ENCODE measurements at regions not wholly inside any gene's neighbourhood (a gene's known extent, or its start where the extent isn't known, plus 50 kb on each side); places are given as distances from the start of the nearest gene placed in this dataset.

DNA sequence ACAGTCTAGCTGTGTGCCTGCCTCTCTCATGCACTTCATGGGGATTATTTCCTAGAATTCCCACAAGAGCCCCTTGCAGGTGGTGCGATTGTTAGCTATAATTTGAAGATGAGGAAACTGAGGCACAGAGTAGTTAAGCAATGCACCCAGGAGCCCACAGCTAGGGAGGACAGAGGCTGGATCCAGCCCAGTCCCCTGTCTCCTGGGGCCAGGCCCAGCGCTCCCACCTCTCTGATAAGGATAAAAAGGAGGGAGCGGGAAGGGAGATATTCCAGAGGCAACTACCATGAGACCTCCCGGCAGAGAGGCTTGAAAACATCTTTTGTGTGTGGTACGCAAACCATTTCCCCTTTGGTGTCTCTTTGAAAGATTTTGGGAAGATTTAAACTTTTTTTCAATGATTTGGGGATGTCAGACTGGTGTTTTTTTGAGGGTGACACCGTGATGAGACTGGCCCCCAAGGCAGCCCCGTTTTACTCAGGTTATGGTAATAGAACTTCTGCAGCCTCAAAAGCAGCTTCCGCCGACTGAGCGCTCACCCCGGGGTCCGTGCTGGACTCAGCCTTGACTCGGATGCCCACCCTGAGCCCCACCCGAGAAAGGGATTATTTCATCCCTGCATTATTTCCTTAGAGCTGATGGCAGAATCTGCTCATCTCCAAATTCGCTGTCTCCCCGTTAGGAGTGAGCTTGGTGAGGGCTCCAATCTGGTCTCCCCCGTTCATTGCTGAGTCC lies 144.7 kb upstream of the IER5L start:
- DNase-seq, result no peak

DNA sequence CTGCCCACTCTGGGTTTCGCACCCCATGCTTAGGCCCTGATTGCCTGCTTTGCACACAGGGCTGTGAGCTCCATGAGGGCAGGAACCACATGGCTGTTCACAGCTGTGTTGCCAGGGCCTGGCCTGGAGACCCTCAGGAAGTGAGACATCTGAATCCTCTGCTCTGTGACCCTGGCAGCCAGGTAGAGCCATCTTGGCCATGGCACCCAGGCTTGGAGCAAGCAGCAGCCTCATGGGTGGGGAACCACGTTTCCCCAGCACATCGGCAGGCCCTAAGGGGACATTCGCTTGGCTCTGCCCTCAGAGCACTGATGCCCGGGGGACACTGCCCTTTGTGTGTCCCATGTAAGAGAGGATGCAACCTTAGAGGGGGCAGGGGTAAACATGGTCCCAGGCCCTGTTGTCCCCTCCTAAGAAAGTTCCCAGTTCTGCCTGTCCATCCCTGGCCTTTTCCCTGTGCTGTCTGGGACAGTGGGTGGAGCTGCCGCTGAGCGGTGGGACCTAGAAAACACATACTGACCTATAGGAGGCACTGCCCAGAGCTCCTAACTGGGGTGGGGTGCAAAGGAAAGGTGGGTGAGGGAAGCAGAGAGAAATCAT lies 144.1 kb upstream of the IER5L start:
- no peak for DNase-seq

DNA sequence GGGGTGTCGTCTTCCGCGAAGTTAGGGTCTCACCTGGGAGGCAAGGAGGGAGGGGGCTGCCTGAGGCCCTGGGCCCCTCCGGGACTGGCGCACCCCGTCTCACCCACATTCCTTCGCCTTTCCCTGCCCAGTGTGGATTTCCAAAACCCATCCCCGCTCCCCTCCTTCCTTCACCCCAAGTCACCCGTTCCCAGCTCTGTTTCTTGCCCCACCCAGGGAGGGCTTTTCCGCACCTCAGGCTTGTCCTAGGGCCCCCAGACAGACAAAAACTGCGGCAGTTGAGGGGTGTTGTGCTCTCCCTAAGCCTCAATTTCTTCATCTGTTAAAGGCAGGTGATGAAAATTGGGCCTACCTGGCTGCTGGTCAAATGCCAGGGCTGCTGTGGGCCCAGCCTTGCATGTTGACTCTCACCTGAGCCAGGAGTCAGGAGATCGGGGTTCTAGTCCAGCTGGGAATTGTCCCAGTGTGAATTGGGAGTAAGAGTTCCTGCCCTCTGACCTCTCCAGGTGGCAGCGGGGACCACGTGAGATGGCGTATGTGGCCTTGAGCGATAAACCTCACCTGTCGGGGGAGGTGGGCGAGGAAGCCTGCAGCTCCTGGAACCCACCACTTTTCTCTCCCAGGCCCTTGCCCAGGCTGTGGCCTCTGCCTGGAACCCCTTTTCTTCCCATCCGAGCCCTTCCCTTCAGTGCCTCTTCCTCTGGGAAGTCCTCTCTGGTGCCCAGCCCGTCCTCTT lies 143.4 kb upstream of the IER5L start:
- no peak for DNase-seq

DNA sequence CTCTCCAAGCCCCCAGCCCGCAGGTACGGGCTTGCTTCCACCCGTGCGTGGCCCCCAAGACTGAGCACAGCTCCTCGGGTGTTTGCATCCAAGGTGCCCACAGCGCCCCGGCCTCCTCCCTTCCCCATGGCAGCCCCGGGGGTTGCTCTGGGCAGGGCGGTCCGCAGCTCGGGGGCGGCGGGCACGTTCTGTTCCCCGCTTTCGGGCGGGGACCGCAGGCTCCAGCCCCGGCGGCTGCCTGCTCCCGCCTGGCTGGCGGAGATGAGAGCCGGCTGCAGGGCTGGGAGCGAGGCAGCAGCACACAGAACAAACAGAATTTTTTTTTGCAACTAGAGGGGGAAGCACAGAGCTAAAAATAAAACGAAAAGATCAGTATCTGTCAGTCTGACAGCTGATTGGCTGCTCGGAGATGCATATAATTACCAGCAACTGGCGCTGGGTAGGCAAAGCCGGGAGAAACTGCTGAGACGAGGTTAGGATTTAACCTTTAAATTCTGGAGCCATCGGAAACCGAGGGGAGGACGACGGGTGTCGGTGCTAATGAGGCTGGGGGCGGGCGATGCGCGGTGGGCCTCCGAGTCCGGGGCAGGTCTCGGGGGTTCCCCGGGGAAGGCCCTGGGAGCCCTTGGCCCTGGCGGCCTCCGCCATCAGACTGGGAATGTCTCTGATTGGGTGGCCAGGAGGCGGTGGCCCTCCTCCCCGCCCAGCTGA lies 142.7 kb upstream of the IER5L start:
- DNase-seq, result peak; percentile 27 to 43

DNA sequence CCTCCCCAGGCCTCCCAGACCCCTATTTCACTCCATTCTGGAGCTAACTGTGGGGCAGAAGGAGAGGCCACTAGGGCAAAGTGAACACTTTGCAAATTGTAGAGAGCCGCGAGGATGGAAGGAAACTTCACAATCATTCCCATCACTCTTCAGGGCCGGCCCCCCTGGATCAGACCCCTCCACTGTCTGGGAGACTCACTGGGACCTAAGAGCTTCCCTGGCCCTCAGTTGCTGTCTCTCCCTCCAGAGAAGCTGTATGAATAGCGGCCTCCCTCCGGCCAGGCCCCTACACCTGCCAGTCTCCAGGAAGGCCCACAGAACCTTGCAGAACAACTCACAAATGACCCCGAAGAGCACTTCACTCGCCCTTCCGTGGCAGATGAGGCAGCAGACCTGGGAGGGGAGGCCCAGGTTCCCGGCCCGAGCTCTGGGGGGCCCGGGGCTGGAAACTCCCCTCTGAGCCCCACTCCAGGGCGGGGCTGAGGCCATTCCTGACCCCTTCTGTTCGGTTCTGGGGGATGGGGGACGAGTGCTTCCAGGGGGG lies 141.9 kb upstream of the IER5L start:
- DNase-seq, result no peak

DNA sequence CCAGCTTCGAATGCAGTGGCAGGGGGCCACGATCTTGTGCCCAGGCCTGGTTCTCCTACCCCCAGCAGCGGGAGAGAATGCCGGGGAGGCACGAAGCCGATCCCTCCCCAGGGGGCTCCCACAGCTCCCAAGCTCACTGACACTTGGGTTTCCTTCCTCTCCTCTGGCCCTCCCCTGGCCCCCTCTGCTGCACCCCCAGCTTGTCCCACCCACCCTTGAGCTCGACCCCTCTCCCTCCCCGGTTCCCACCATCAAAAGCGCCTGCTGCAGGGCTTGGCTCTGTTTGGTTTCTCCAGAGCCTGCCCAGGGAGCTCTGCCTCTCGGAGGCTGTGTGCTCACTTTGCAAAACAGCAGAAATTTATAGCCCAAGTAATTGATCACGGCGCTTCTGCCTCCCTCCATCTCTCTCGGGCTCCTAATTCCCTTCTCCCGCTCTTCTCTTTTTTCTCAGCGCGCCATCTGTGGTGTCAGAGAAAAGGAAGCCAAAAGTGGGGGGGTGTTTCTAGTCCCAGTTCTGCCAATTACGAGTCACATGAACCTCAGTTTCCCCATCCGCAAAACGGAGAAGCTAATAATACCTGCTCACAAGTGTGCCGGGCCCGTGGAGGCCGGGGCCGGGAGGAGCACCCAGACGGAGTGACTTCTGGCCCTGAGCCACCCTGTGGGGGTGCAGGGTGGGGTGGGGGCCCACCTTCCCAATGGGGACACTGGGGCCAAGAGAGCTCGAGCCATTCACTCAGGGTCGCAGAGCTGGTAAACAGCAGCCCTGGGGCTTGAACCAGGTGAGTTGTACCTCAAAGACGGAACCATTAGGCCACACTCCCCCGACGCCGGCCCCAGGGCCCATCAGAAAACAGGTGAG lies 141.2 kb upstream of the IER5L start:
- no peak for DNase-seq

DNA sequence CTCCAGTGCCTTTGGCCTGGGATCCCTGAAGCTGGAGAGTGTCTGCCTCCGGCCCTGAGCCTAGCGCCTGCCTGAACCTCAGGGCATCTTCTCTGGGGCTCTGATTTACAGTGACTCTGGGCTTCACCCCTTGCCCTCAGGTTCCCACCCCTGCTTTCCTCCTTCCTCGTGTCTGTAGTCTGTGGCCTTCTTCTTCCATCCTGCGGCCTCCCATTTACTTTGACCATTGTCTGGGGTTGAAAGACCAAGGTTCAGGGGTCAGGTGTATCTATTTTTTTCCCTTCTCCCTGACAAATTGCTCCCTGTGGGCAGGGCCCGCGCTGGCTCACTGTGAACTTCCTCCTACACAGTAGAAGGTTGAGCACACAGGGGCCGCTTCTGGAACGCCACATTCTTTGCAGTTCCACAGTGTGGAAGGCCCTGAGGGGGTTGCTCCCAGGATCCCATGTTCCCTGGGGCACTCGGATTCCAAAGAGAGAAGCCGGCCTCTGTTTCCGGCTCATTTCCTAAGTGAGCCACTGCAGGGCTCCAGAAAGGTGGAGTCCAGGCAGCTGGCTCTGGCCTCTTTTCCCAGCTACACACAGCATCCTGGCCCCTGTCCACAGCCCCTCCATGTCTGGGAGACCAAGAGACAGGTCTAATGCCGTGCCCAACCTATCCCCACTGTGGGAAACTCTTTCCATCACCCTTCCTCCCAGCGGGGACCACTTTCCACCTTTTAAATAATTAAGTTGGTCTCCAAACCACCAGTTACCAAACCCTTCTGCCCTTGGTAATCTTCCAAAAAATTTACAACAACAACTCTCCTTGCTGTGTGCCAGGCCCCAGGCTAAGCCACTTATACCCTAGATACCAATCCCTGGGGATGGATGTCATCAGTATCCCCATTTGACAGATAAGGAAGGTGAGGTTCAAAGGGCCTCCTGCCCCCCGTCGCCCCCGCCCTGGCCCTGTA lies 140.3 kb upstream of the IER5L start:
- DNase-seq, result no peak

DNA sequence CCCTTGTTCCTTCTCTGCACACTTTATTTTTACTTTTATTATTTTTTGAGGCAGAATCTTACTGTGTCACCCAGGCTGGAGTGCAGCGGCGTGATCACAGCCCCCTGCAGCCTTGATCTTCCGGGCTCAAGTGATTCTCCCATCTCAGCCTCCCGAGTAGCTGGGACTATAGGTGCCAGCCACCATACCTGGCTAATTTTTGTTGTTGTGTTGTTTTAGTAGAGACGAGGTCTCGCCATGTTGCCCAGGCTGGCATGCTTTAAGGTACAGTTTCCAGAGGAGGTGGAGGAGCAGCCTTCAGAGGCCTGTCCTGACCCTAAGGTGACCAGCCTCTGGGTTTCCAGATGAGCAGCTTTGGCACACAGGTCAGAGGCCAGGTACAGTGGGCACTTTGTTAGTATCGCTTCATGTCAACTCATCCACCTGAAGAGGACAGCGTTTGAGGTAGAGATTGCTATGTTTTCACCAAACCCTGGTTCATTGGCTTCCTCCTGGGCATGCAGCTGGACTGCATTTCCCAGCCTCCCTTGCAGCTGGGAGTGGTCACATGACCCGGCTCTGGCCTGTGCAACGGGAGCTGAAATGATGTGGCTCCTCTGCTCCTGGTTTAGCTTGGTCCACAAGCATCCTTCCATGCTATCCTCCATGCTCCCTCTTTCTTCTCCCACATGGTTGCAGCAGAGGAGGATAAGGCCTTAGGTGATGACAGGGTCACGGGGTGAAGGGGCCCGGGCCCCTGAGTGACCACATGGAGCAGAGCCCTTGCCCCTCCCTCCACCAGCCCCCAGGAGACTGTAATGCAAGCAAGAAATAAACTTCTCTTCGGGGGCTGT lies 139.3 kb upstream of the IER5L start:
- DNase-seq, result no peak

DNA sequence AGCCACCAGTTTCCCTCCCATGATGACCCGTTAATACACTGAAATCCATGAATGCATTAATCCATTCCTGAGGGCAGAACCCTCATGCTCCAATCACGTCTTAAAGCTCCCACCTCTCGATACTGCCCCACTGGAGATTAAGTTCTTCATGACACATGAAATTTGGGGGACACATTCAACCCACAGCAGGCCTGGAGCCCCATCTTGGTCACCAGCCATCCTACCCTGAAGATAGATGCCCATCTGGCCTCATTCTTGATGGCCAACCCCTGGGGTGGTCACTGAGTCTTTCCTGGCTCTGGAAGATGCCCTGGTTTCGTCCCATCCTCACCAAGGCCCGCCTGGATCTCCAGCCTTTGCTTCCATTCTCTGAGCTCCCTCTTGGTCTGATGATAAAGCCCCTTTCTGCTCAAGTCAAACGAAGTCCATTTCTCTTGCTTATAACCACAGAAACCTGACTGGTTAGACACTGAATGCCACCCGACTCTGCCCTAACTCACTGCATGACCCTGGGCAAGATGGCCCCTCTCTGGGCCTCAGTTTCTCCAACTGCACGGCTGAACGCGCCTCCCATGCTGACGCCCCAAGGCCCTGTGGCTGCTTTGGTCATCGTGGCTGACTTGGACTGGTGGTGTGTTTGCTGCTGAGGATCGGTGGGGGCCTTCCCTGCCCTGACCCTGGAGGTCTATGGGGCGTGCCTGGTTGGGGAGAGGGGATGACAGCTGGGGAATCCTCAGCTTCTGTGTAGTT lies 138.4 kb upstream of the IER5L start:
- no peak for DNase-seq

DNA sequence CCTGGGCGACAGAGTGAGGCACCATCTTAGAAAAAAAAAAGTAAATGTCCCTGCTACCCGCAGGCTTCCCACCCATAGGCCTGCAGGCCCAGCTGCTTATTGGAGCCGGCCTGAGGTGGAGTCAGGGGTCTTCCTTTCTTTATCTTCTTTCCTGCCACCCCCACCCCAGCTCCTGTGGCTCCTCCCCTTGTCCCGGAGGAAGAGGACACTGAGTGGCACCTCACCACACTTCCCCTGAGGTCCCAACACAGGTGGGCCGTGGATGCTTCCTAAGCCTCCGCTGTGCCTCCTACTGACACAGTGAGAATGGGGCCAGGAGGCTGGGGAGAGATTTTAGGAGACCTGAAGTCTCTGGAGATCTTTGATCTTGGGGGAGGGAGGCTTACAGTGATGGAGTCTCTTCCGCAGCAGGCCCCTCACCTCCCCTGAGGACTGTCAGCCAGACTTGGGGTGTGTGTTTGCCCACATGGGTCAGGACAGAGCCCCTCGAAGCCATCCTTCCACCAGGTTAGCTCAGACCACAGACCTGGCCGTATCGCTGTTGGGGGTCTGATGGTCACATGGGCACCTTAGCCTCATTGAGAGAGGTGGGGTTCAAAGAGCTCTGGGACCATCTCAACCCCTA lies 135.4 kb upstream of the IER5L start:
- no peak for DNase-seq

DNA sequence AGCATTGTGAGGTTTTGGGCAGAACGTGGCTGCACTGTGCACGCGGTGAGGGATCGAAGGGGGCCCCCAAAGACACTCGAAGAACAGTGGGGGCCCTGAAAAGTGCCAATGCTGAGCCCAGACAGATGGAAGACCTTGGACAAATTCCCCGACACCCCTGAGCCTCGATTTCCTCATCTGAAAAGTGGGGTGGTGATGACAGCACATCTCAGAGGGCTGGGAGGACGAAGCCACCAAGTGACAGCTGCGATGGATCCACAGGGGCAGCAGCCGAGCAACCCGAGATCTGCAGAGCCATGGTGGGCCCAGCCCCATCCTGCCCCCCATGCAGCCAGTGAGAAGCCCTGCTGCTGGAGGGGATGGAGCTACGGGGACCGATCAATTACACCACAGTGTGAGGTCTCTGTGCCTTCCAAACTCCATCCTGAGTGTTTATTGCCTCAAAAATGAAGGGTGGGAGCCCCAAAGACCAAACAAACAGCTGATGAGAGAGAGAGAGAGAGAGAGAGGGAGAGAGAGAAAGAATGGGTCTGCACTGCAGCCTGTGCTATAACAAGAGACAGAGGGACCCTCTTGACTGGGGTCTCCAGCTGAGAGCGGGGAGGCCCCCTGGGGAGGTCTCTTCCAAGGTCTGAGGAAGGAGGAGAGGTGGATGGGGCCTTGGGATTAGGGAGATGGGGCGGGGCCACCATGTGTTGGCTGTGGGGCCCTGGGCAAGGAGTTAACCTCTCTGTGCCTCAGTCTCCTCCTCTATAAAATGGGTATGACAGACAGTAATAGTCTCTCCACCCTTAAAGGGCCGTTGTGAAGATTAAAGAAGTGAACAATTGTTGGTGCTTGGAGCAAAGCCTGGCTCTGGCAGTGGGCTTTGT lies 134.4 kb upstream of the IER5L start:
- DNase-seq, result no peak

DNA sequence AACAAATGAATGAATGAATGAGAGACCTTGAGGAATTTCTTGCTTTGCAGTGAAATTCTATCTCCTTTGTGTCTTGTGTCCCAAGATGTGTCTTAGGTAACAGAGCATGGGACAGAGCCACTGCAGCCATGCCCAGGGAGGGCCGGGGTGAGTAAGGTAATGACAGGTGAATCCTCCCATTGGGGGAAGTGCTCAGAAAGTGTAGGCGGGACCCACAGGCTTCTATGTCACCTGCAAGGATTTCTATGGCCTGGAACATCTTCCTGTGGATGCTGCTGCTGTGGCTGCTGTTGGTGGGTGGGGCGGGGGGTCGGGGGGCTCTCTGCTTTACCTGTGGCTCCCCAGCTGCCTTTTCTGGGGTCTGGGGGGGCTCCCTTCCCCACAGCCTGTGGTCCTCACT lies 133.6 kb upstream of the IER5L start:
- no peak for DNase-seq

DNA sequence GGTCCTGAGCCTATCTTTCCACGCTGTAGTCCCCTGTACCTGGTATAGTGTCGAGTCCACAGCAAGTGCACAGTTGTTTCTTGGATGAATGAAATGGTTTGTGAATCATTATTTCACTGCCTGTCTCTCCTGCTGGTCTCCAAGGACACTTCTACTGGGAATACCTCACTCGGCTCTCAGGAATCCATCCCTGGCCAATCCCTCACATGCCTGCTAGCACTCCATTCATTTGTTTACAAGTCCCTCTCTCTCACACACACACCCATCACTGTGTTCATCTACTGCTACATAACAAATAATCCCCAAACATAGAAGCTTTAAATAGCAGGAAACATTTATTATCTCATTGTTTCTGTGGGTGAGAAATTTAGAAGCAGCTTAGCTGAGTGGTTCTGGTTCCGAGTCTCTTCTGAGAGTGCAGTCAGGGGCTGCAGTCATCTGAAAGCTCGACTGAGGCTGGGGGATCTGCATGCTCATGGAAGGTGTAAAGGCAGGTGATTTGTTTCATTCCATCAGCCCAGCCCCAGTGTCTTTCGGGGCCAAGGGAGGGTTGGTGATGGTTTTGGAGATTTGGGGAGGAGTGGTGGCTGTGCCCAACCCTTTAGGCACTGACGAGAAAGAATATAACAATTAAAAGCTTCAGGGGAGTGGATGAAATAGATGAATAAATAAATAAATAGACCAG lies 132.7 kb upstream of the IER5L start:
- no peak for DNase-seq

DNA sequence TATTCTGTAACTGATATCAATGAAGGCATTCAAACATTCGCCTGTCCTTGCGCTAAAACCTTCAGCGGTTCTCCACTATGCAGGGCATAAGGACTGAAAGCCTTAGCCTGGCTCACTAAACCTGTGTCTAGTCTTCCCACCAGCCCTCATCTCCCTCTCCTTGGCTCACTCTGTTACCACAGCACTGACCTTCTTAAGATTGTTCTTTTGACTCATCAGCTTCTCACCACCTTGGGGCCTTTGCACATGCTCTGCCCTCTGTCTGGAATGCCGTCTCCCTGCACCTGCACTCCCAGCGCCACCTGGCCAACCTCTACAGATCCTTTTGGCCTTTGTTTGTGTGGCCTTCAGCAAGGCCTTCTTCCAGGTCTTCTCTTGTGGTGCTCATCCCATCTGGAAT lies 131.8 kb upstream of the IER5L start:
- DNase-seq, result no peak

DNA sequence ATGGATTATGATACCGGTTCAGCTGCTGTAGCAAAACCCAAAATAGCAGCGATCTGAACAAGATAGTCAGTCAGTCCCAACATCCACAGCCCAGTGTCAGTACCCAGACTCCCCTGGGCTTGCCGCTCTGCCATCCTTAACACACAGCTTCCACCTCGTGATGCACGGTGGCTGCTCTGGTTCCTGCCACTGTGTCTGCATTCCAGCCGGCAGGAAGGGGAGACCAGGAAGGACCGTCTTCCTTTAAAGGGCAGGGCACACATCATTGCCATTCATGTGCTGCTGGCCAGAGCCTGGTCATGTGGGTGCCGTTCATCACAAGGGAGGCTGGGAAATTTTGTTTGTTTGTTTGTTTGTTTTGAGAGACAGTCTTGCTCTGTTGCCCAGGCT lies 131.0 kb upstream of the IER5L start:
- no peak for DNase-seq

DNA sequence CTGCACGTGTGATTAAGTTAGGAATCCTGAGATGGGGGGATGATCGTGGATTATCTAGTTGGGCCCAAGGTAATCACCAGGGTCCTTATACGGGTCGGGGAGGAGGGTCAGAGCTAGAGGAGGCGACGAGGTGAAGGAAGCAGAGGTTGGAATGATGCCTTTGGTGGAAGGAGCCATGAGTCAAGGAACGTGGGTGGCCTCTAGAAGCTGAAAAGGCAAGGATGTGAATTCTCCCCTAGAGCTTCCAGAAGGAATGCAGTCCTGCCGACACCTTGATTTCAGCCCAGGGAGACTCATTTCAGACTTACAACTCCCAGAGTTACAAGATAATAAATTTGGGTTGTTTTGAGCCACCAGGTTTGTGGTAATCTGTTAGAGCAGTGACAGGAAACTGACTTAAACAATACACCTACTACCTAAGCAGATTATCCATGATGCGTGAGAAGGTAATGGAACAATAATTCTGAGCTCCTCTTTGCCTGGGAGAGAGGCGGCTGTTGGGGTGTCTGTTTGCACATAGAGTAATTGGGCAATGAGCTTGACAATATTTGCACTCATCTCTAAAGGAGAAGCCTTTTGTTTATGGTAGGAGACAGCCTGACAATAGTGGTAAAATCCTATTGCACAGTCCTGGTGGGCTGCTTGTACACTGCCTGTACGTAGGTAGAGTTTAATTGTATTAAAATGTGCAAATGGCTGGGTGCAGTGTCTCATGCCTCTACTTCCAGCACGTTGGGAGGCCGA lies 129.3 kb upstream of the IER5L start:
- DNase-seq, result peak in 1 of 2 experiments; percentile 22
